DMS 273 treated with DMSO at 0.1 percent for 48 hours (cell line): ENCODE measurements at regions not wholly inside any gene's neighbourhood (a gene's known extent, or its start where the extent isn't known, plus 50 kb on each side); places are given as distances from the start of the nearest gene placed in this dataset.

Experiments
- DNase-seq: peaks from one replicate; lab custom pipeline; 2025; lab: John Stamatoyannopoulos, UW

- no peak for DNase-seq
Observed at GRCh38 chr12:65653946-65654629, 170.2 kb upstream of the HMGA2 start.

GRCh38 chr12:65655074-65655493 is 169.2 kb upstream of the HMGA2 start:
- no peak for DNase-seq

DNA sequence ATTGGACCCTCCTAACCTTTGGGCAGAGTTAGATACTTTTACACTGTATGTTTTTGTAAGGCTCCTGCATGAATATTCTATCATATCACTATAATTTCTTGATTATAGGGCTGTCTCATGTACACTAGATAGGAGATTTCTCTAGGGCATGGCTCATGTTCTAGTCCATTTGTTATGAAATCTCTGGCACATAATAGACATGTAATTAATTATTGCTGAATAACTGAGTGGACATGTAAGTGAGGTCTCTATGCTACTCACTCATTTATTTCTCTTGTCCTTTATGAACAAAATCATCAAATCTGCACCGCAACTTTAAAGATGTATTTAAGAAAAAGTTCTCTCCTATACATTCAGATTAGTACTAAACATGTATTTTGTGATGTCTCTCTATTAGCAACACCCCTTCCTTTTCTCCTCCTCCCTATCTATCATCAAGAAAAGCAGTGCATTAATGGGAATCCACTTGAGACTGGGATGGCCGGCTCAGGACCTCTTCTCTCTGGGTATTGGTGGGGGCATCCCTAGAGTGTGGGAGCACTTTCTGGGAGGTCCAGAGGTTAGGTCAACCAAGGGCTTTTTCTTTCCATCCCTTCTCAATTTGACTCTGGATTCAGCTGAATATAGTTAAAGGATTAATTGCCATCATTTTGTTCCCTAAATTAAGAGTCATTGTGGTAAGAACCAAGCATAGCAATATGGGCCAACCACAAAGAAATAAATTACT is 168.0 kb upstream of the HMGA2 start:
- no peak for DNase-seq

DNA sequence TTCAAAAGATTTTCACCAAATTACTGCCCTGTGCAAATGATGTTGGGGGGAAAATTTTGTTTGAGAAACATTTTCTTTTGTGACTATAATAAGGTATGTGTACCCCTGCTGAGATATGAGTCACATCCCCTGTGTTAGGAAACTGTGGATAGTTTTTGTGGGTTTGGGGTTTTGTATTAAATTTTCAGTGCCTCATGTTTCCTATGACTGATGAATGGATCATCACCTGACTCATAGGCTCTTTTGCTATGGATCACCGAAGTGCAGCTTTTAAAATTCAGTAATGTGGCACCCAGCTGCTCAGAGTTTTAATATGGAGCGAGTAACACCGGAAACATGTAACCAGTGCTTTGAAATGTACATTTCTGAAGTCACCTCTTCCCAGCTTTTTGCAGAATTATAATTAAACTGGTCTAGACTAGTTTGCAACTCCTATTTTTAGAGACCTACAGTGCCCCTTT is 167.4 kb upstream of the HMGA2 start:
- no peak for DNase-seq

- DNase-seq: no peak
Observed at GRCh38 chr12:65657635-65658034, 166.6 kb upstream of the HMGA2 start.

GRCh38 chr12:65658360-65658759 is 165.9 kb upstream of the HMGA2 start:
- no peak for DNase-seq

DNA sequence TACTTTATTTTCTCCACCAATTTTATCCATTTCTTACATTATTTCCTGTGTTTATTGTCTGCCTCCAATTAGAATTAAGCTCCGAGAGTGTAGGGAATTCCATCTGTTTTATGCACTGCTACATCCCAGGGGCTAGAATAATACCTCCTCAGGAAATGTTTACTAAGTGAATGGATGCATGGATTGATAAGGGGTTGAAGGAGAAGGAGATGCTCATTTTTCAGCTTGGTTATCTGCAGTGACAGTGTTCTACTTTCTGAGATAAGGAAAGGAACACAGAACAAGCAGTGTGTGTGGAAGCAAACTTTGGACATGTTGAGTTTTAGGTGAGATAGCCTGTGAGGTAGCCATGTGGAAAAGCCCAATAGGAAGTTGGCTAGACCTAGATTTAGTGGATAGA is 164.6 kb upstream of the HMGA2 start:
- DNase-seq: no peak

GRCh38 chr12:65660096-65660495 is 164.2 kb upstream of the HMGA2 start:
- no peak for DNase-seq

DNA sequence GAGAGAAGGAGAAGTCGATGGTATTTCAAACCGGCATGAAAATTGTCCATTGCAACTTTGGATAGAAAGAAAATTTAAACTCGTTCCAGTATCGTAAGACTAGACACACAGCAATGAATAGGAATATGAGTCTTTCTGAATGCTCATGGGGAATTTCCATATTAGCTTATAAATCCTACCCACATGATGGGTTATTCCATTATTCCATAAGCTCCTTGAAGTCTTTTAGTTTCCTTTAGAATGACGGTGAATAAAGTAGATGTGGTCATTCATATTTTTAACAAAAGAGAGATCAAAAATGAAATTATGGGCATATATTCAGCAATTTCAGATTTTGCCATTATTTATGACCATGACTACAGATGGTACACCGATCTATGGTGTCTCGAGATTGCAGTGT is 163.4 kb upstream of the HMGA2 start:
- DNase-seq: no peak

DNA sequence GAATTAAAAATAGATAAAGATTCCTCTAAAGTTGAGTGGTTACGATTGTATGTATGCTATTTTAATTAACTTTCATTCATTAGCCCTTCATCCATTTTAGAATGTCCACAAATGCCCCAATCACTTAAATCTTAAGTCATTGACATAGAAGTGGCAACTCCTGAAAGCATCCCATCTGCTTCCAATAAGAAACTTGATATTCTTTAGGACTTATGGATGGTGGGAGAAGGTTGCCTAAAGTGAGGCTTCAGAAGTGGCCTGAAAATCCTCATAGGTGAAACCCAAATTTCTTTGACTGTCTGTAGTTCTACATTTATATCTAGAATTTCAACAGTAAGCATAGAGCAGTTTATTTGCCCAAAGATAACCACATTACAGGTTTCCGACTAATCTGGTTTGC is 161.7 kb upstream of the HMGA2 start:
- DNase-seq: no peak

DNA sequence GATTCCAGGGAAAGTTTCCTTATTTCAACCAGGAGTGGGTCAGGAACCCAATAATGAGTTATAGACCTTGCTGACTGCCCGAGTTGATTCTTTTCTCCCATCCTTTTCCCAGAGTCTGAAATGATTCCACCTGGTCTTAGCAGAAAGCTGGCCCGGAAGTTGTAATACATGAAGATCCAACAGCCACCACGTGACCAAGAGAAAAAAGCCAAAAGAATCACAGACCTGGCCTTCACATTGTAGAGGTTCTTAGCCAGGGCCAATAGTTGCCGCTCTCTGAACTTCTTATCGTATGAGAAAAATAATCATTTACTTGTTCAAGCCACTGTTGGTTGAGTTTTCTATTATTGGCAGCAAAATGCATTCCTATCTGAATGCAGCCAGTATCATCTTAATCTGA is 161.2 kb upstream of the HMGA2 start:
- no peak for DNase-seq

- no peak for DNase-seq
Observed at GRCh38 chr12:65663648-65664047, 160.6 kb upstream of the HMGA2 start.

GRCh38 chr12:65664715-65665250 is 159.5 kb upstream of the HMGA2 start:
- DNase-seq: no peak

DNA sequence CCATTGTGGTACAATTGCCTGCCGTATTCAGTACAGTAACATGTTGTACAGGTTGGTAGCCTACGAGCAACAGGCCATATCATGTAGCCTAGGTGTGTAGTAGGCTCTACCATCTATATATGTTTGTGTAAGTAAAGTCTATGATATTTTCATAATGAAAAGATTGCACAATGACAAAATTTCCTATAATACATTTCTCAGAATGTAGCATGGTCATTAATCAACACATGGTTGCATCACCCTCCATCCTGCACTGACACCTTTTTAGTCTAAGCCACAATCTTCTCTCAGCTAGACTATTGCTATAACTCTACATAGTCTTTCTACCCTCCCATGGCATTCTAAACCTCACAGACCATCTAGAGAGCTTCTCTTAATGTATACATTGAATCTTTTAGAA is 158.5 kb upstream of the HMGA2 start:
- no peak for DNase-seq

DNA sequence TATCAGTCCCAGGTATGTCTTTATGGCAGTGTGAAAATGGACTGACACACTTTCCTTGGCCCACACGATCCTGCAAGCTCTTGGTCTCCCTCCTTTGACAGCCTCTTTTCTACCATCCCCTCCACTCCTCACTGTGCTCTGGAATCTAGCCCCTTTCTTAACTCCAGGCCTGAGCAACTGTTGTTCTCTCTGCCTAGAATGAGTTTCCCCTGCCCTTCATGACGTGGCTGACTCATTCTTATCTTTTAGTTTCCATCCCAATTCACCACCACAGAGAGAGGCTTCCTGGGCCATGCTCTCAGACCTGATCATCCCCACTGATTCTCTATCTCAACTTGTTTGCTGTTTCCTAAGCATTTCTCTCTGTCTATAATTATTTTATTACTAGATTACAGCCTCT is 157.4 kb upstream of the HMGA2 start:
- DNase-seq: no peak

DNA sequence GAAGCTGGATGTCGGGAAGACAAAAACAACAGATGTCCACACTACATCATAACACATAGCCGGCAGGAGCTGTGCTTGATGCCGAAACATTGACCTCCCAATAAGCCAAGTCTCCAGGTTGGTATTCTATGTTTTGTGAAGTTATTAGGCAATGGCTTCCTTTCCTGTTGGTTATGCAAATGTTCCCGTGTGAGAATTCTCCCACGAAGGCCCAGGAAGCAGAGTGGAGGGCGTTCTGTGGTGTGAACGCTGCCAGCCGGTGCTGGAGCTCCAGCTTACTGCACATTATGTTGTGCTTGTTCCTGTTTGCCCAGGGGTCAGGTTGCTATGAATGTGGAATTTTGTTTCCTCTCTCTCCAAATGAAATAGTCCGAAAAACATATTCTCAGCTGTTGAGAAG is 156.4 kb upstream of the HMGA2 start:
- no peak for DNase-seq

- no peak for DNase-seq
Observed at GRCh38 chr12:65668981-65669695, 155.1 kb upstream of the HMGA2 start.

DNA sequence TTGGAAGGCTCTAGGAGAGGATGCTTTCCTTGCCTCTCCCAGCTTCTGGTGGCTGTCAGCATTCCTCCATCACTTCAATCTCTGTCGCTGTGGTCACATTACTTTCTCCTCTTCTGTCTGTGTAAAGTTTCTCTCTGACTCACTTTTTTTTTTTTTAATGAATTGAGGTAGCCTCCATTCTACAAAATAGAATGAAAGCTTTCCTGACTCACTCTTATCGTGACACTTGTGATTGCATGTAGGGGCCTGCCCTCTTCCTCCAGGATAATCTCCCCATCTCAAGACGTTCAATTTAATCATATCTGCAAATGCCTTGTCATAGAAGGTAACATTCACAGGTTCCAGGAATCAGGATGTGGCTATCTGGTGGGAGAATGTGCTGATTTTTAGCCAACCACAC is 153.5 kb upstream of the HMGA2 start:
- DNase-seq: no peak

DNA sequence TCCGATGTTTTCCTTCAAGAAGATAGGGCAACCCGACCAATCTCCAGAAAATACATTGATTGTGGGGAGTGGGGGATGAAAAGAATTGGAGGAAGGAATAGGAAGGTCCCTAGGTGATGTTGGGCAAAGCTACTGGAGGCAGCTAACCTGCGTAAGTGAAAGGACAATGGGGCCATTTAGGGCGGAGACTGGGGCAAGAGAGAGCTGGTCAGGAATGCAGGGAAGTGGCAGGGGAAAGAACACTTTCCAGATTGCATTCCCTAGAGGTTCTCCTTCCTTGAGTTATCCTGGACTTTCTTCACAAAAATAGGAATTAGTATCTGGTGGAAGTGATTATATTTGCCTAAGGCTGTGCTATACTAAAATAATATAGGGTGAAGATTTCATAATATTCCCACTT is 151.8 kb upstream of the HMGA2 start:
- DNase-seq: no peak

GRCh38 chr12:65673156-65673690 is 151.1 kb upstream of the HMGA2 start:
- DNase-seq: no peak

DNA sequence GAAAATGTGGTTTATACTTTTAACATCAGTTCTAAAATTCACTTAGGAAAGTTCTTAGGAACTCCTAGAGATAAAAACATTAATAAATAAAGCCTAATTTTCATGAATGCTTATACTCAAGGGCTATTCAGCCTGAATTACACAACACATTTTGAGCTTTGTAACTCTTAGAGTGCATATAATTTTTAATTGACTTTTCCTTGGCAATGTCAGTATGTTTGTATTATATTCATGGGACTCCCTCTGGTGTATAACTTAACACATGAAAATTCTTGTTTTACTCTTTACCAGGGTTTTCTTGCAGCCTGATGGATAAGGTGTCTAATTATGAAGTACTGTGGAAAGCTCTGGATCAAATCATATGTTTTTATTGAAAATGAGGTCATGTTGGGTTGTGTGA is 150.6 kb upstream of the HMGA2 start:
- DNase-seq: no peak

GRCh38 chr12:65675141-65675621 is 149.1 kb upstream of the HMGA2 start:
- no peak for DNase-seq
